Fibroblast of villous mesenchyme (primary cell): ENCODE measurements at regions not wholly inside any gene's neighbourhood (a gene's known extent, or its start where the extent isn't known, plus 50 kb on each side); places are given as distances from the start of the nearest gene placed in this dataset.
A peak's percentile ranks its signal among the peaks of the same experiment; 100 is the strongest.
"Not testable (repeated sequence)": the region's sequence is repeated elsewhere in the genome, so short reads cannot be mapped to it uniquely, and the experiment has no call there.

Source experiments
- DNase-seq: peaks from one replicate; pipeline ENCODE4 v3.0.0-alpha.2; 2010; ENCODE audit warnings: low read depth
- H3K4me3 ChIP-seq: 2 replicates; pipeline ENCODE4 v1.5.1; 2011; ENCODE audit warnings: low read depth, mild to moderate bottlenecking, low read length
- TF ChIP-seq, protein P1 (sequence below): IDR thresholded peaks from 2 replicates; pipeline ENCODE4 v1.5.1; 2012; ENCODE audit warnings: low read depth, mild to moderate bottlenecking, low read length; ENCODE audit not compliant: insufficient read depth

DNA sequence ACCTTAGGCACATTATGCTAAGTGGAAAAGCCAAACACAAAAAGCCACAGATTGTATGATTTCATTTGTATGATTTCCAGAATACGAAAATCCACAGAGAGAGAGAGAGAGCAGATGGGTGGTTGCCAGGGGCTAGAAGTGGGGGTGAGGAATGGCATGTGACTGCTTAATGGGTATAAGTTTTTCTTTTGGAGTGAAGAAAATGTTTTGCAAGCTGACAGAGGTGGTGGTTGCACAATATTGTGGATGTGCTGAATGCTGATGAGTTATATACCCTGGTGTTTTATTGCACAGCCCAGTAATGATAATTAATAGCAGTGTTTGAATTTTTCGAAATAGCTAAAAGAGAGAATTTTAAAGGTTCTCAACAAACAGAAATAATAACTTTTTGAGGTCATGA is 386.1 kb upstream of the HS3ST1 start:
- TF ChIP-seq, protein P1, sequence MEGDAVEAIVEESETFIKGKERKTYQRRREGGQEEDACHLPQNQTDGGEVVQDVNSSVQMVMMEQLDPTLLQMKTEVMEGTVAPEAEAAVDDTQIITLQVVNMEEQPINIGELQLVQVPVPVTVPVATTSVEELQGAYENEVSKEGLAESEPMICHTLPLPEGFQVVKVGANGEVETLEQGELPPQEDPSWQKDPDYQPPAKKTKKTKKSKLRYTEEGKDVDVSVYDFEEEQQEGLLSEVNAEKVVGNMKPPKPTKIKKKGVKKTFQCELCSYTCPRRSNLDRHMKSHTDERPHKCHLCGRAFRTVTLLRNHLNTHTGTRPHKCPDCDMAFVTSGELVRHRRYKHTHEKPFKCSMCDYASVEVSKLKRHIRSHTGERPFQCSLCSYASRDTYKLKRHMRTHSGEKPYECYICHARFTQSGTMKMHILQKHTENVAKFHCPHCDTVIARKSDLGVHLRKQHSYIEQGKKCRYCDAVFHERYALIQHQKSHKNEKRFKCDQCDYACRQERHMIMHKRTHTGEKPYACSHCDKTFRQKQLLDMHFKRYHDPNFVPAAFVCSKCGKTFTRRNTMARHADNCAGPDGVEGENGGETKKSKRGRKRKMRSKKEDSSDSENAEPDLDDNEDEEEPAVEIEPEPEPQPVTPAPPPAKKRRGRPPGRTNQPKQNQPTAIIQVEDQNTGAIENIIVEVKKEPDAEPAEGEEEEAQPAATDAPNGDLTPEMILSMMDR: no peak
- no peak for DNase-seq
- H3K4me3 ChIP-seq: no peak overlapping the region

DNA sequence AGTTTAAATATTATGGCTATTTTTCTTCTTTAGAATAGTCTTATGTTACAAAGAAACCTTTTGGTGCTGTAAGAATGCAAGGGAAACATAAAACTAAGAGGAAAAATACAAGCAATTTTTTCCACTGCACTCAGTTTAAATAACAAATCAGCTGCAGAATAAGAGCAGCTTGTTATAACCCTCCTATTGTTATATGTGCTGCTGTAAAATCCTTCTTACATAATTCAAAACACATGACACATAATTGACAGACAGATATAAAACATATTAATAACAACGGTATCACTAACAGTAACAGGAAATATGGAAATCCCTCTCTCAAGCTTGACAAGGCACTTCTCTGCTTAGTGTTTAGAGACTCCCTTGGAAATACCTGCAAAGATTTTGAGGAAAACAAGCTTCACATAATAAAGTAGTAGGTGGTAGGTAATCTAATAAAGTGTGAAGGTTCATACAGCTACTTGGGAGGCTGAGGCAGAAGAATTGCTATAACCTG is 385.3 kb upstream of the HS3ST1 start:
- DNase-seq: no peak
- TF ChIP-seq, protein P1: no peak
- no peak overlapping the region for H3K4me3 ChIP-seq

DNA sequence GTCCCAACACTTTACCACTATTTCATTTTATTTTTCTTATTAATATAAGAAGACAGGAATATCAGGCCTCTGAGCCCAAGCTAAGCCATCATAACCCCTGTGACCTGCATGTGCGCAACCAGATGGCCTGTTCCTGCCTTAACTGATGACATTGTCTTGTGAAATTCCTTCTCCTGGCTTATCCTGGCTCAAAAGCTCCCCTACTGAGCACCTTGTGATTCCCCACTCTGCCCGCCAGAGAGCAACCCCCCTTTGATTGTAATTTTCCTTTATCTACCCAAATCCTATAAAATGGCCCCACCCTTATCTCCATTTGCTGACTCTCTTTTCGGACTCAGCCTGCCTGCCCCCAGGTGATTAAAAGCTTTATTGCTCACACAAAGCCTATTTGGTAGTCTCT is 382.8 kb upstream of the HS3ST1 start:
- not testable (repeated sequence) for H3K4me3 ChIP-seq, DNase-seq

DNA sequence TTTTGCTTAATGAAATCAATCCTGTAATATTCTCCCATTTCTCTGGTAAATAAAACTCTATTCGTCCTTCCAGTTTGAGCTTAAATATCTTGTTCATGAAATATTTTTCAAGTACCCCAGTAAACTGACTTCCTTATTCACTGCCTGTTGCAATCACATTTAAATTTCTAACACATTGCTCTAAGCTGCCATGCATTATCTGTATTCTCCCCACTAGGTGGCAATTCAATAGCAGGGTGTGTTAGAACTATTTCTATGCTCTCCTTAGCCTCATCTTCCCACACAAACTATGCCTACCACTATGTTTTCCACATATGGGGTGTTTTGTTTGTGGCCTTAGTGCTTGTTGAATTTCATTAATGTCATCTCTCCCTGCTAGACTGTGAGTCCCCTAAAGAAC is 377.1 kb upstream of the HS3ST1 start:
- DNase-seq: peak; percentile 3
- H3K4me3 ChIP-seq: no peak overlapping the region
- TF ChIP-seq, protein P1: peak; percentile 34

DNA sequence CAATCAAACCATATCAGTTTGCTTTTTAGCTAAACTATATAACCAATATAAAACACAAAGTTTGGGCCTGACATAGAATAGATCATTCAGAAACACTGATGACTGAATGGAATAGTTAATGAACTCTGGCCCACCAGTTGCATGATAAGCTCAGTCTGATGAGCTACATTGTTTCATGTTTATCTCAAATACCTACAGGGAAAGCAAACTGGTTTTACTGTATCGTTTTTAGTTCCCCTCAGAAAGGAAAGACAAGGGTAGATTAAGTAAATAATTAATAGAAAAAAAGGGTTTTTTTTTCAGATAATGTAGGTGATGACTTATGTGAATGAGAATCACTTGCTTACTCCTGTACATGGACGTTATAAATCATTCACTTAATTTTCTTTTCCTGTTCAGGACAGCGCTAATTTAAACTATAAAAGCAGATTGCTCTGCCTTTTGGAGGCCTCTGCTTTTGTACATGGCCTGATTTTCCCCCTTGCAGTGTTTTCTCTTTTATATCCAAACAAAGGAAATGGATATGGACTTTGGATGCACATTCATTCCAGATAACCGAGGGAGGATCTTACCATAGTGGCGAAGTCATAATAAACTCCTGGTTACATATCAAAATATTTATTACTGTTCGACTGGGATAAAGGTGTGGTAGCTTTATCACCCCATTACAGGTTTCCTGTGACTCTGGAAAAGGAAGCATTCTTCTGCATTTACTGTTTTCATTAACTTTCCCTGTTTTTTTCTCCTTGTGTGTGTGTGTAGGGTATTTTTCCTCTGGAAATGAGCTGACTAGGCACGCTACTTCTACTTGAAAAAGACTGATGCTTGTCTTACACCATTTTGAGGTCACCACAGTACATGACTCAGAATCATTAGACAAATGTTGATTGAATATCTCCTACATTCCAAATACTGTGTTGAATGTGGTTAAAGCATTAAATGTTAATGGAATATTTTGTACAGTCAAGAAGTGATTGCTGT is 373.1 kb upstream of the HS3ST1 start:
- no peak overlapping the region for H3K4me3 ChIP-seq
- TF ChIP-seq, protein P1: no peak
- DNase-seq: no peak

DNA sequence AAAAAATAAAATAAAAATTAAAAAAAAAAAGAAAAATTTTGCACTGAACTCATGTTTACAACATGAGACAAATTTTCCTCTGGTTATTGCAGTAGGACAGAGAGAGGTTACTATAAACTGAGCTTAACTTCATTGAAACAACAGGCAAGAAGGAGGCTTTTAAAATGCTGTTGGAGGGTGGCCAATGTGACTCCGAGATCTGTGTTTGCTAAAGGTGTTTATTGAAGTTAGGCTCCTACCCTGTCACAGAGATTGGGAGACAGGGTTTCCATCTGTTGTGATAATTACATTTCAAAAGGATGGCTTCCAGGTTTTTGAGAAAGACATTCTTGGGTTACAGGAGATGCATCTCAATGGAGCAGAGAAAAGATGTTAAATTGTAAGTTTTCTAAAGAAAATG is 370.5 kb upstream of the HS3ST1 start:
- no peak overlapping the region for H3K4me3 ChIP-seq
- DNase-seq: no peak
- TF ChIP-seq, protein P1: no peak

DNA sequence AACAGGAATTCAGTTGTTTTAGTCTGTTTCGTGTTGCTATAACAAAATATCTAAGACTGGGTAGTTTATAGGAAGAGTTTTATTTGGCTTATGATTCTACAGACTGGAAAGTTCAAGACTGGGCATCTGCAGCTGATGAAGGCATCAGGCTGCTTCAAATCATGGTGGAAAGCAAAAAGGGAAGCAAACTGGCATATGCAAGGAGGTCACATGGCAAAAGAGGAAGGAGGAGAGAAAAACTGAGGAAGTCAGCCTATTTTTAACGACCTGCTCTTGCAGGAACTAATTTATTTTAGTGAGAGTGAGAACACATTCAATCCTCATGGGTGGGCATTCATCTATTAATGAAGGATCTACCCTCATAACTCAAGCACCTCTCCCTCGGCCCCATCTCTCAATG is 363.1 kb upstream of the HS3ST1 start:
- H3K4me3 ChIP-seq: no peak overlapping the region
- DNase-seq: no peak
- TF ChIP-seq, protein P1: no peak
